Stimulated activated CD4-positive, alpha-beta T cell treated with anti-CD3 and anti-CD28 coated beads, TNF-alpha, amount 100 ng/mL, for 24 hours (primary cell): ENCODE measurements at regions not wholly inside any gene's neighbourhood (a gene's known extent, or its start where the extent isn't known, plus 50 kb on each side); places are given as distances from the start of the nearest gene placed in this dataset.
"Not testable (repeated sequence)": the region's sequence is repeated elsewhere in the genome, so short reads cannot be mapped to it uniquely, and the experiment has no call there.

Experiments used
- DNase-seq, 3 experiments: peaks; one replicate each; pipeline ENCODE4 v3.0.0-alpha.2; 2020; ENCODE audit warnings: low read depth in 3 of 3

GRCh38 chr9:41273549-41274267 is 84.6 kb upstream of the ZNG1F start:
- peak; percentile 54 to 75 (median 60) for DNase-seq

- peak in 2 of 3 experiments; percentile 18 to 29 for DNase-seq
These were observed 83.9 kb upstream of the ZNG1F start for GRCh38 chr9:41272879-41273548.

GRCh38 chr9:41270992-41271391 is 81.9 kb upstream of the ZNG1F start:
- DNase-seq = not testable (repeated sequence)

- DNase-seq = not testable (repeated sequence)
These were observed 80.4 kb upstream of the ZNG1F start for GRCh38 chr9:41269471-41269870.

- DNase-seq = not testable (repeated sequence)
These were observed 79.9 kb upstream of the ZNG1F start for GRCh38 chr9:41269054-41269453.

- DNase-seq = not testable (repeated sequence)
These were observed 77.5 kb upstream of the ZNG1F start for GRCh38 chr9:41266602-41267001.

GRCh38 chr9:41266000-41266399 is 76.9 kb upstream of the ZNG1F start:
- not testable (repeated sequence) for DNase-seq

GRCh38 chr9:41251973-41252372 is 62.9 kb upstream of the ZNG1F start:
- not testable (repeated sequence) for DNase-seq

GRCh38 chr9:41251101-41251500 is 62.0 kb upstream of the ZNG1F start:
- DNase-seq = not testable (repeated sequence)

- DNase-seq = not testable (repeated sequence)
These were observed 57.6 kb upstream of the ZNG1F start for GRCh38 chr9:41246702-41247101.
